GM21526 (cell line): ENCODE measurements at regions not wholly inside any gene's neighbourhood (a gene's known extent, or its start where the extent isn't known, plus 50 kb on each side); places are given as distances from the start of the nearest gene placed in this dataset.
A peak's percentile ranks its signal among the peaks of the same experiment; 100 is the strongest.
"Not testable (repeated sequence)": the region's sequence is repeated elsewhere in the genome, so short reads cannot be mapped to it uniquely, and the experiment has no call there.

ENCODE experiments used
- ATAC-seq: cut with Tn5 transposase; IDR thresholded peaks from one replicate; pipeline ENCODE4 v1.9.1; 2021; ENCODE audit warnings: moderate library complexity; ENCODE audit not compliant: unreplicated experiment, low FRiP score

DNA sequence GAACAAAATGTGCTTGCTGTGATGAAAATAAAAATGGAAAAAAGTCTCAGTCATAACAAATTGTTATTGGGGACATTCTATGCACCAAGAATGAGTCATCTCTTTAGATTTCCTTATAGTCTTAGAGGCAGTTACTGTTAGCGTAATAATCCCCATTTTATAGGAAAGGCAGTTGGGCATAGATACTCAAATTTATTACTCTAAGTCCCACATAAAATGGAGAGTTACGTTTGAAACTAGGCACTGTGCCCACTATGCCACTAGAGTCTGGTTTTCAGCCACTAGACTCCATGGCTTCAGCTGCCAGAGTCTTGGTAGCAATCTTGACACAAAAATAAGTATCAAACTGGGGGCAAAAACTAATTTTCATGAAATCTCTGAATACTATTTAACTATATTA, 317.9 kb upstream of the MEF2C start:
- no peak for ATAC-seq

DNA sequence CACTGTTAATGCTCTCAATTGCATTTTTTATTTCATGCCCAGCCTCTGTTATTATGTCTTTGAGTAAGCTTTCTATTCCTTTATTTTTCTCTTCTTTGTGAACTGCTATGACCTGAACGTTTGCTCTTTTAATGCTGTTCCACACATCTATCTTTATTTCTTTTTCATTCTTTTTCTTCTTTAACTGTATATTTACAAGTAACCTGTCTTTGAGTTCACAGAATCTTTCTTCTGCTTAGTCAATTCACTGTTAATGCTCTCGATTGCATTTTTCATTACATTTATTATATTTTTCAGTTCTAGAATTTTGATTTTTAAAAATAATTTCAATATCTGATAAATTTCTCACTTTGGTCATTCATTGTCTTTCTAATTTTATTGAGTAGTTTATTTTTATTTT, 316.3 kb upstream of the MEF2C start:
- no peak for ATAC-seq

DNA sequence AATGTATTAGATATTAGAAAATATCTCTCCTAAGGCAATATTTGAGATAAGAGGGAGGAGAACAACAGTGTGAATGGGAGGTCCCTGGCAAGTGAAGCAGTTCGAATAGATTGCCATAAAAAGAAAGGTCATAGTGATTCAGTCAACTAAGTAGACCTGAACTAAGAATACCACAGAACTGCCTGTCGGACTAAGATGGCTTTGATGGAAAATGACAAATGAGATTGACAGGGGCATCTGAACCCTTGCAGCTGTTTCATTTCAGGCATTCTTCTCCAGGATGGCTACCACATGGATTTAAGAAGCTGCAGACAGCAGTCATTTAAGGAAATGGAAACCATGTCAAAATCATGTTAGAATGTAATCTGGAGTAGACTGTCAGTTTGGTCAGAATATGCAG, 308.4 kb upstream of the MEF2C start:
- no peak for ATAC-seq

DNA sequence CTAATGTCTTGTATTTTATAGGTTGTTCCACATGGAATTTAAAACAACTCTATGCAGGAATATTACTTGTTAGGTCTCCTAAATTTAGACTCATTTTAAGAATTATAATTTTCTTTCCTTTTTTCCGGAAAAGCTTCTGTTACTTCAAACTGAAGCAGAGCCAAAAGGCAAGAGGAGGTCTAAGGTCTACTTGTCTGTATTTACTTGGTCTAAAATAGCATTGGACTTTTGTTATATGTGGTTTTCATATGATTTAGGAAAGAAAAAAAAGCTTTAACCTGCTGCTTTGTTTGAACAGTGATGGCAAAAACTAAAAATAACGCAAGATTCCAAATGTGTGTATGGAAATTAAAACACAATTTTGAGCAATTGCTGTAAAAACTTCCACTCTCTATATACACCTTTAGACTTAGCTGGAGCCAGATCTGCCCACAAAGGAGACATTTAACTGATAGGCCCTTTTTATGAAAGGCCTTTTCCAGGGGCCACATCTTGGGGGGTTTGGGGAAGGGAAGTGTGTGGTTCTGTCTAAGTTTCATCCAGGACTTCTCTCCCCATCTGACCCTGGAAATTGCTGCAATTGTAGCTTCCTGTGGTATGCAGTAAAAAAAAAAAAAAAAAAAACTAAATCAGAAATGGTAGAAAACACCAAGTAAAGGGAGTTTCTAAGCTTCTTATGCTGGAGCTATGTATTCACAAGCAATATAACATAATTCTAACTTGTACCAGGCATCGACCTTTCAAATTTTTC, 307.7 kb upstream of the MEF2C start:
- no peak for ATAC-seq

DNA sequence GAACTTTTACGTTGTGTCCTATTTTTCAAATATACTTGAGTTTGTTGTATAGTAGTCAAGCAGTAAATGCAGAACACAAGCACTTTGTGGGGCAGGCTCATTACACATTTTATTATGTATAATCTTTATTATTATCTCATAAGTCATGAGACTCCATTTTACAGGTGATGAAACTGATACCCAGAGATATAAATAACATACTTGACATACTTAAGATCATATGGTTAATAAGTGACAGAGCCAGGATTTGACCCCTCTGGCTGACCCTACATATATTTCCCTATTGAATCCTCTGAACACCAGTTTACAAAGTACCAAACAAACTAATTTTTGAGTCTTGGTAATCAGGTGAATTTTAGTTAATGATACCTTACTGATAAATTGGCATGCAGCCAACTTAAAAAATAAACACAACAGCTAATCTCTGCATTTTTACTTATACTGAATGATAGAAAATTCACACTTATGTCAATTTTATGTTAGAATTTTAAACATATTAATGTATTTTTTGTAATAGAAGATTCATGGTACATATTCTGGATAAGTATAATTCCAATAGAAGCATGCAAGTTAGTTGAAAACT, 305.0 kb upstream of the MEF2C start:
- ATAC-seq = no peak

DNA sequence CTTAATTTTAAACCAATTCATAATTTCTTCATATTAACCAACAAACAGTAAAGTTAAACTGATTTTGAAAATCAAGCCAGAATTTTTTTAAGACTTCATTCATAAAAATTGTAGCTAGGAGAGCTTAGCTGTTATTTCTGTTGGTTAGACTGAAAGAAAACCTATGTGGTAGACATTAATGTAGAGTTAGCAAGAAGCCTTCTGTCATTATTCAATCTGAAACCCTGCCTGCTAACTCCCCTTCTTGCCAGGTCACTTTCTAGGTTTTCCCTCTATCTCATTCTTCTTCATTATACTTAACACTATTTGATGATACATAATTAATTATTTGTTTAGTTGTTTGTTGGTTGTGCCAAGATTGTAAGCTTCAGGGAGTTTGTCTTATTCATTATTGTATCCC, 304.3 kb upstream of the MEF2C start:
- ATAC-seq = no peak

DNA sequence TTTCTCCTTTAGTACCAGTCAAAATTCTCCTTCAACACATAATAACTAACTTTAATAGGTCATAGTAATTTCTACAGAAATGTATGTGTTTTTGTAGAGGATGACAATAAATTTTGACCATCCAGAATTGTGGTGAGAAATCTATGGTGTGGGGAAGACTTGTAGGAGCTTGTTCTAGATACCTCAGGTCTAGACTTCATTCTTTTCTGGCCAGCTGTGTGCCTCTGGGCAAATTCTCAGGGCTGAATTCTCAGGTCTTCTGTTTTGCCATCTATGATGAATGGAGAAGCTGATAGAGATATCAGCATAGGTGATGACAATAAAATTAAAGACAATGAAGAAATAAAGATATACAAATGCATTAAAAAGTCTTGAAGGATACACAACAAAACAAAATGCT, 298.6 kb upstream of the MEF2C start:
- ATAC-seq = no peak

DNA sequence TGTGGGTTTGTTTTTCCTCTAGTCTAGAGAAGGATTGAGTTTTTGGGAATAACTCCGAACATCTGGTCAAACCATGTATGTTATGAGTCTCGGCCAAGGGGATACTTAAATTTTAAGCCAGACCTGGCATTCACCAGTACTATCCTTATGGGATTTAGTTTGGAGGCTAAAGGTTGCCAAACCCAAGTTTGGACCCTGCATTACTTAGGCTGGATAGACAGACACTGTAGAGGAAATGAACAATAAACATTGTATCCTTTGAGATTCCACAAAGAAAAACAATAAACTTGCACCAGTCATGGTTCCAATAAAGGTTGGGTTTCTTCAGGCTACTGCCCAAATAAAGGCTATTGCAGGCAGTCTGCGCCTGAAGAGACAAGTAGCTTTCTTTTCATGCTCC, 296.7 kb upstream of the MEF2C start:
- ATAC-seq = no peak

DNA sequence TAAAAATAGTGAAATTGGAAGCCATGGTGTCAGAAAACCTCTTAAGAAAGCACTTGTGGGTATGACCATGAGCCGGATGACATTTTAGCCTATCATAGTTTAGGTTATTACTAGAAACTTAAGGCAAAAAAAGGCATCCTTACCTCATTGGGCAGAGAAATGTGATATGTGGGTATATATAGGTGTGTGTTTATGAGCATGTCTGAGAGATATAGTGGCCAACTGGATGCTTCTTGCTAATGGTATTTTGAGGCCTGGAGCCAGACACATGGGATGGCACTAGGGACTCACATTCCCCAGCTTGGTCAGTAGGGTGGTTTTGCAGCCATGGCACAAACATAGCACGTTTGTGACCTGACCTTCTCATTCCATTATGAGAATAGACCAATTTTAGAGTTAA, 295.6 kb upstream of the MEF2C start:
- no peak for ATAC-seq

DNA sequence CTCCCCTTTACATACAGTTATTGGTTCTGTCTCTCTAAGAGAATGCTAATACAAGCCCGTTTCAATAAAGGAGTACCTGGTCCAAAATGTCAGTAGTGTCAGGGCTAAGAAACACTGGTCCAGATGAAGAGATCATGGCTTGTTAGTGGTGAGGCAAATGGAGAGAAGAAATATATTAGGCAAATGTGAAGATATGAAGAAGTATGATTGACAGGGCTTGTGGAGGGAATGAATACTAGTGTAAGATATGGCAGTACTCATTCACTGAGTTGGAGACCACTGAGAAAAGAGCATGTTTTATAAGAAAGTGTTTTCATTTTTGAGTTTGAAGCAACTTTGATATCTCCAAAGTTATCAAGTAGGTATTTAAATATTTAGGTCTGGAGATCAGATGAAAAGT, 290.5 kb upstream of the MEF2C start:
- ATAC-seq = no peak

DNA sequence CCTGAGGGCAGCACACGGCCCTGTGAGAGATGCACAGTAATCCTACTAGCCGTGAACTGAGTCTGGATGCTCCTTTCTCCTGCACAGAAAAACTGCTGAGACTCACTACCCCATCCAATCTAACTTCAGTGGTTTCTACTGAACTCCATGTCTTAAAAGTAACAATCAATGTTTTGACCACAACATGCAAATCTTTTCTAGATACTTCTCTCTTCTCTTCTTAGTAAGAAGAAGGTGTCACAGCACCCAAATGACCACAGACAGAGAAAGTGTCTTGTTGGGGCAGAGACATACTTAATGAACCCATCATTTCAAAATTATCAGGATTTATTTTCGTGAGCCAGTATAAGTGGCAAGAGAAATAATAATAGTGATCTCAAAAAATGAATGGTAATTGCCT, 285.8 kb upstream of the MEF2C start:
- peak; percentile 56 for ATAC-seq

DNA sequence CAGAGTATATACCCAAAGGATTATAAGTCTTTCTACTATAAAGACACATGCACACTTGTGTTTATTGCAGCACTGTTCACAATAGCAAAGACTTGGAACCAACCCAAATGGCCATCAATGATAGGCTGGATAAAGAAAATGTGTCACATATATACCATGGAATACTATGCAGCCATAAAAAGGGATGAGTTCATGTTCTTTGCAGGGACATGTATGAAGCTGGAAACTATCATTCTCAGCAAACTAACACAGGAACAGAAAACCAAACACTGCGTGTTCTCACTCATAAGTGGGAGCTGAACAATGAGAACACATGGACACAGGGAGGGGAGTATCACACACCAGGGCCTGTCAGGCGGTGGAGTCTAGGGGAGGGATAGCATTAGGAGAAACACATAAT, 281.7 kb upstream of the MEF2C start:
- ATAC-seq = not testable (repeated sequence)

DNA sequence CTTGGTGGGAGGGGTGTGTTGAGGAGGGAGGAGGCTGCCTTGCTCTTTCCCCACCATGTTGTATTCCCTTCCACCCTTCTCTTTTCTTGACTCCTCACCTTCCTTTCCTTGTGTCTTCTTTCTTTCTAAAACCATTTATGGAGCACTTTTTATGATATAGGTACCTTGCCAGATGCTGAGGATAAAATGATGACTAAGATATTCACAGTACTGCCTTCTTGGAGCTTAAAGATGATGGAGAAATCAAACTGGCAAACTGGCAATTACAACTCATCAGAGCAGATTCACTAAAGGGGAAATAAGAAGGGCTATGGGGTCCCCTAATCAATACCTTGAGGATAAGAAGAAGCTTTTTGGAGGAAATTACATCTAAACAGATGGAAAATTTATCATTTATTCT, 273.2 kb upstream of the MEF2C start:
- ATAC-seq = no peak

DNA sequence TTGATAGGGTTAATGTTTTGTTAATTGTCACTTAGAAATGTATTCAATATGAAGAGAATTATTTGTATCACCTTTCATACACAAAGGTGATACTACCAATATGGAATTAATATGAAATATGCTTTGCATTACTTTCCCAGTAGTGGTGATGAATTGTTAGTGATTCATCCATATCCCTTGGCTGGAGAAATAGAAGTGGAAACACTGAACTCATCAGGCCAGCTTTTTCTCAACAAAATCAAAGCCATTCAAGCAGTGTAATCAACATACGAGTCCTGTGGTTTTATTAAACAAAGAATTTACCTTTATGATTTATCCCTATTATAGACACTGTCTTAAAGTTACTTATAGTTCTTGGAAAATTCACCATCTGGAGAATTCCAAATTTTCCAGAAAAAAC, 264.0 kb upstream of the MEF2C start:
- no peak for ATAC-seq

DNA sequence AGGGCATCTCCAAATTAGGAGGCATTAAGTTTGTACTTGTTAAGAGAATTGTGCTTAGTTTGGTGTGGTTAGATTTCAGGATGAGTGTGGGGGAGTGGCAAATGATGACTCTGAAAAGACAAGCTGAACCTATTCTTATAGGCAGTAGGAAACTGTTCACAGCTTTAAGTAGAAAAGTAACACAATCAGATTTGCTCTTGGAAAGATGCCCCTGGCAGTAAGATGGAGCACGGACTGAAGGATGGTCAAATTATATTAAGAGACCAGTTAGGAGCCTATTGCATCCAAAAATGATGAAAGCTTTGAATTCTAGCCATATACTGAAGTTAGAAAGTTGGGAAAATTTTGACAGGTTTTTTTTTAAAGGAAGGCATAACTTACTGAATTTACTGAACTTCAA, 254.2 kb upstream of the MEF2C start:
- no peak for ATAC-seq

DNA sequence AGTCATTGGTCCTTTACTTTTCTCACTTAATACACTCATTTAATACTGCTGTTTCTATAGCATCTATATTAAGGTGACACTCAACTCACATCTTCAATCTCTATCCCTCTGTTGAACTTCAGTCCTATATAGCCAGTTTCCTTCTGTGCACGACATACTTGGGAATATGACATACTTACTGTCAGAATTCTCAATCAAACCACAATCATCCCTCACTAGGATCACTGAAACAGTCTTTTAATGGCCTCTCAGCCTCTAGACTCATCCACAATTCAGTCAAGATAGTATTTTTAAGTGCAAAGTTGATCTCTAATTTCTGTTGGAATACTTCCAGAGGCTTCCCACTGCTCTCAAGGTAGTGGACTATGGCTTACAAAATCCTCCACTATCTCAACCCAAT, 251.0 kb upstream of the MEF2C start:
- no peak for ATAC-seq

DNA sequence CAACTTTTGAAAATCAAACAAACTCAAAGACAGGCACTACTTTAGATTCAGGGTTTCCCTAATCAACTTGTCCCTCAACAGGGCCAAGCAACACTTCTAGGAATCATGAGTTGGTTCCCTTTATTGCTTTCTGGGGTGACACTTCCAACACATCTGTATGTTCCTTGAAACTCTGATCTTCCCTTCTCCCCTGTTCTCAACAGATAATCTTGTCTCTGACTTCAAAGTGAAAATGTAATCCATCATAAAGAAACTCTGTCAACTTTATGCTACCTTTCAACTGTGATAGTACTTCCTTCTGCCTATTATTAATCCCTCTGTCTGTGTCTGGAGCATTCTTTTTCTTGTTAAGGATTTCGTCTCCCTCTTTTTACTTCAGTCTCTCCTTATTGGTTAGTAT, 250.1 kb upstream of the MEF2C start:
- no peak for ATAC-seq

DNA sequence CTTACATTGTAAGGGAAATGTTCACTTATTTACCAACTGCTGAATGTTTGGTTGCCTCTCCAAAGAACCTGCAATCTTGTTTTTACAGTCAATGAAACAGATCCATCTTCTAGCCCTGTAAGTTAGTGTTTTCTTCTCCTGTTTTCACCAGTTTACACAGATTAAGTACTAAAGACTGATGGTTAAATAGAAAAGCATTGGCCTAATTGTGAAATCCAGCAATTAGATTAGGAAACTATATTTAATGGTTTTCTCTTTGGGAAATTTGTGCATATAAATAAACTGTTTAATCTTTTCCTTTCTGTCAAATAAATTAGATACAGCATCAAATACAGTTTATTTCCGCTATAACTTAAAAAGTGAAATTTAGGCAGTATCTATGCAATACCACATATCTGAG, 247.9 kb upstream of the MEF2C start:
- ATAC-seq = no peak

DNA sequence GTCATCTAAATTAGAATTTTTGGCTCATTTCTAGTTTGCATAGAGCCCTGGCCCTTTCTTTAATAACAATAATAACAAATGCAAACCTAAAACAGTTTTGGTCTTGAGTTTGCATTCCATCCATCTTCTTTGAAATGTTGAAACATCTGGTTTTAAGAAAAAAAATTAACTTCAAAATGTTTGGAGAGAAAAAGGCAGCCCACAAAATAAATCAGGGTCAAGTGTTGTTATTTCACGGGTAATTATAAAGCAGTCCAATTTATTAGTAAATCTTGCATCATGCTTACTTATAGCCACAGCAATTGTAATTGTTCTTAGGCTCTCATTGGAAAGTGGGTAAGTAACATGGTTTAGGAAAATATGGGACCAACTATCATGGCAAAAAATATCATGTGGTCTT, 247.0 kb upstream of the MEF2C start:
- no peak for ATAC-seq

DNA sequence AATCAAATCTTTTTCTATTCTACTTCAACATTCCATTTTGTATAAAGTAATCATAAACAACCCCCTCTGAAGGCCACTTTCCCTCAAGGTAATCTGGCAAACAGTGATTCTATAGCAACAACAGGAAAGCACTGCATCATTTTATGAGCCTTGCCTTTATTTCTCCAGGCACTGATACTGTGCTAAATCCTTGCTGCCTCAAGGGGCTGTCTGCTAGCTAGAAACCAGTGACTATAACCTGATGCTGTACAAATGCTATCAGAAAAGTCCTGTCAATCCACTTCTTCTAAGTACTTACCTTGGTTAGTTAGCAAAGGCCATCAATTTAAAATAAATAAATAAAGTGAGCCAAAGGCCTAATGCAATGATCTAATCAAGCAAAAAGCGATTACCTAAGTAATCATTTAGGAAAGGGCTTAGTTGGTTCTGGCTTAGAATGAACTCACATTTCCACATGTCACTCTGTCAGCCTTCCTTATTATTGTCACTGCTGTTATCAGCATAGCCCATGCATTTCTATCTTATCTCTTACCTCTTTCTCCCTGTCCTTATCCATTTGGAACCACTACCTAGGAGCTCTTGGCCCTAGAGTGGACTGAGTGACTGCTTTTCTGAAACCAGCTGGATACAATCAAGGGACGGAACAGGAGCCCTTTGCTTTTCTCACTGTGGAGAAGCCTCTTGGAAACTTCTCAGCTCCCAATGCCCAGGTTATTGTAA, 246.1 kb upstream of the MEF2C start:
- ATAC-seq = no peak

DNA sequence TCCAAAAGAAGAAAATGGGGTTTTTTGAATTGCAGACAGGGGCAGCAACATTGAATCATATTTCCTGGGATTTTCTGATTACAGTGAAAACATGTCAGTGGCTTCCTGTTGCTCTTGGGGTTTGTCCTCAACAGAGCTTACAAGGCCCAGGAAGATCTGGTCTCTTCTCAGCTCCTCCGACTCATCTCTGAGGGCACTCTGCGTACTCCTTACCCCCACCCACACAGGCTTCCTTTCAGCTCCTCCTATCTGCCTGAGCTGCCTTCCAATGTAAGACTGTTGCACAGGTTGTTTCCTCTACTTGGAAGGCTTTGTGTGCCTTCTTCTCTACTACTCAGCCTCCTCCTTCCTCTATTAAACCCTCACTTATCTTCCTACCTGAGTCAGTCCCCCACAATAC, 245.1 kb upstream of the MEF2C start:
- ATAC-seq = no peak

DNA sequence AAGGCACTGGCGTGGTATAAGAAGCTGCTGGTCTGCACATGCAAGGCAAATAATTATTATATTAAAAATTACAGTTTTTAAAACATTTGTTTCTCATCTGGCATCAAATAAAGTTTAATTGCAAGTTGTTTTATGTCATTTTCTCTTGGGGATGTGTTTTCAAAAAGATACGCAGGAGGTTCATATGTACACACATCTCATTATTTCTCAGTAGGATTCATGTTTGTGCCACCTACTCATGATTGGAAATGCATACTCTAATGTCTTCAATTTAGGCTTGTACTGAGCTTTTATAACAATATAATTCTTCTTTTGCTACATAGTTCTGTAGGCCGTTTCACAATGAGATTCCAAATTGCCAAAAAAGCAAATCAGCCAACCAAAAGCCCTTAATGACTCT, 244.2 kb upstream of the MEF2C start:
- no peak for ATAC-seq
